OCI-LY1 (cell line): ENCODE measurements at regions not wholly inside any gene's neighbourhood (a gene's known extent, or its start where the extent isn't known, plus 50 kb on each side); places are given as distances from the start of the nearest gene placed in this dataset.

Experiments used
- H2AFZ ChIP-seq: fragments of 200-600 bp; sonication (generic), shearing (Covaris generic); 2 replicates; pipeline ENCODE4 v1.6.0; 2014; ENCODE audit warnings: antibody characterized with exemption, mild to moderate bottlenecking, low read length
- H3F3A ChIP-seq: fragments of 200-600 bp; sonication (generic), shearing (Covaris generic); 2 replicates; pipeline ENCODE4 v1.6.0; 2014; ENCODE audit warnings: mild to moderate bottlenecking, antibody characterized with exemption, low read length, moderate library complexity; ENCODE audit not compliant: insufficient read depth
- H3K27ac ChIP-seq: fragments of 200-600 bp; sonication (generic); 2 replicates; pipeline ENCODE4 v1.5.1; 2014; ENCODE audit warnings: low read length, mixed run types, mild to moderate bottlenecking, low read depth; ENCODE audit not compliant: poor library complexity, severe bottlenecking
- H3K27me3 ChIP-seq: fragments of 200-600 bp; sonication (generic); 2 replicates; pipeline ENCODE4 v1.6.0; 2014; ENCODE audit warnings: antibody characterized with exemption, mild to moderate bottlenecking, low read length, moderate library complexity; ENCODE audit not compliant: insufficient read depth
- H3K36me3 ChIP-seq: fragments of 200-600 bp; sonication (generic); 2 replicates; pipeline ENCODE4 v1.6.1; 2014; ENCODE audit warnings: mild to moderate bottlenecking, antibody characterized with exemption, low read length, moderate library complexity, mixed read lengths; ENCODE audit not compliant: insufficient read depth
- H3K4me1 ChIP-seq: fragments of 200-600 bp; sonication (generic); 2 replicates; pipeline ENCODE4 v1.5.1; 2014; ENCODE audit warnings: mild to moderate bottlenecking, low read length, moderate library complexity; ENCODE audit not compliant: insufficient read depth, severe bottlenecking
- H3K4me2 ChIP-seq: fragments of 200-600 bp; sonication (generic), shearing (Covaris generic); 2 replicates; pipeline ENCODE4 v1.6.1; 2014; ENCODE audit warnings: low read length
- H3K4me3 ChIP-seq: fragments of 200-600 bp; sonication (generic); 2 replicates; pipeline ENCODE4 v1.5.1; 2014; ENCODE audit warnings: low read length, low read depth, mild to moderate bottlenecking, mixed read lengths; ENCODE audit not compliant: poor library complexity, severe bottlenecking
- H3K79me2 ChIP-seq: fragments of 200-600 bp; shearing (Covaris generic); 2 replicates; pipeline ENCODE4 v1.6.1; 2016; ENCODE audit warnings: mixed run types, low read length, mixed read lengths; ENCODE audit not compliant: insufficient read depth
- H3K9ac ChIP-seq: fragments of 200-600 bp; sonication (generic), shearing (Covaris generic); 2 replicates; pipeline ENCODE4 v1.6.1; 2014; ENCODE audit warnings: mild to moderate bottlenecking, low read length, mixed read lengths
- H3K9me2 ChIP-seq: fragments of 200-600 bp; sonication (generic), shearing (Covaris generic); 2 replicates; pipeline ENCODE4 v1.6.1; 2014; ENCODE audit warnings: low read depth, mild to moderate bottlenecking, low read length, mixed read lengths
- H3K9me3 ChIP-seq: fragments of 200-600 bp; shearing (Covaris generic); 2 replicates; pipeline ENCODE4 v1.6.1; 2014; ENCODE audit warnings: low read length, mixed read lengths
- H4K20me1 ChIP-seq: fragments of 200-600 bp; sonication (generic), shearing (Covaris generic); 2 replicates; pipeline ENCODE4 v1.6.0; 2016; ENCODE audit warnings: mild to moderate bottlenecking, low read length; ENCODE audit not compliant: insufficient read depth
- CTCF ChIP-seq: fragments of 200-600 bp; sonication (generic), shearing (Covaris generic); IDR thresholded peaks from 2 replicates; pipeline ENCODE4 v1.5.1; 2017; ENCODE audit warnings: mild to moderate bottlenecking, antibody characterized with exemption, low read length, moderate library complexity, mixed read lengths
- EZH2 ChIP-seq: fragments of 200-600 bp; sonication (generic), shearing (Covaris generic); IDR thresholded peaks from 2 replicates; pipeline ENCODE4 v1.8.0; 2017; ENCODE audit warnings: borderline replicate concordance, mixed run types, mild to moderate bottlenecking, antibody characterized with exemption, low read length, moderate library complexity, mixed read lengths

DNA sequence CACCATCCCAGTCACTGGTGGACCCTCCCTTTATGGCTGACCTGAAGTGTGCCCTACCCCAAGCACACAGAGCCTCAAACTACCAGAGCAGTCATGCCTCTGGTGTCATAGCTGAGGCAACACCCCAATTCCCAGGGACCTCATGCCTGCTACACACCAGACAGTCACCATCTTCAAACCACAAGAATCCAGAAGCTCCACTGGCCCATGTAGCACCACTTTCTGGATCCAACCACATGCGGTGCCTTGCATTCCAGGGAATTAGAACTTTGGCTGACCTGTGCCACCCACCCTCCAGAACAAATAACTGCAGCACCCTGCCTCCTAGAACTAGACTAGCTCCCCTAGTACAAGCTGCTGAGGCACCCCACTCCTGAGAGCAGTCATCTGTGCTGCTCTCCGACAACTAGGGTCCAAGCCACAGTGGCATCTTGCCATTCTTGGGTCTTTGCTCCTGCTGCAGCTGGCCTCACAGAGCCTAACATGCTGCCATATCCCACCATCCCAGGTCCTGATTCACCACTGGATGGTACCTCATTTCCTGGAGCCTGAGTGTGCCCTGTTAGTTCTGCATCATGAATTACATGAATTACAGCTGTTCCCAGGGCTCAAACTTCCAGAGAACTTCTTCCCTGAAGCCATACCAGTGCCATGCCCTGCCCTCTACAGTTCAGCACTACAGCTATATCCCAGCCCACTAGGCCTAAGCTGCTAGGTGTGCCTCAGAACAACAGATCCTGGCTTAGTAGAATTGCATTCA lies 243.8 kb upstream of the CHST9 start:
- H3K27me3 ChIP-seq = no peaks in the 10 kb centered on the region
- no peaks in the 10 kb centered on the region for H3K79me2 ChIP-seq
- no peak overlapping the region for H3K27ac ChIP-seq
- TF ChIP-seq EZH2 = no peak
- no peak for TF ChIP-seq CTCF
- H3F3A ChIP-seq = no peaks in the 10 kb centered on the region
- H4K20me1 ChIP-seq = no peaks in the 10 kb centered on the region
- H3K36me3 ChIP-seq = no peaks in the 10 kb centered on the region
- H3K9me3 ChIP-seq = no peaks in the 10 kb centered on the region
- H2AFZ ChIP-seq = no peak overlapping the region
- H3K9ac ChIP-seq = no peak overlapping the region
- no peaks in the 10 kb centered on the region for H3K4me1 ChIP-seq
- no peaks in the 10 kb centered on the region for H3K9me2 ChIP-seq
- H3K4me3 ChIP-seq = no peak overlapping the region
- no peak overlapping the region for H3K4me2 ChIP-seq

DNA sequence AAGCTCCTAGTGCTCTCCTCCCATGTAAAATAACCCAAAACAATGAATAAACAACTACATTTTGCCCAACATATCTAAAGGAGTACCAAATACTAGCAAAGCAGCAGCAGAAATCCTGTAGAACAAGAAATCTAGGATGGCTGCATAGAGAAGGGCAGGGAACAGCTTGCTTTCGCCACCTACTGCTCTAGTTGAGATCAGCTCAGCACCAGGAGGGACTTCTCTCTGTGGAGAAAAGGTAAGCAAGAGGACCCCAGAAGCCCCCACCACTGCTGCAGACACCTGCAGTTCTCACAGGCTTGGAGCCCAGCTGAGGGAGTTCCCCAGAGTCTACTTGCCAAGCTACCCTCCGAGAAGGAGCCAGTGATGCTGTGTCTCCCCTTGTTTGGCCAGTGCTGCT lies 243.0 kb upstream of the CHST9 start:
- H3K4me1 ChIP-seq = no peaks in the 10 kb centered on the region

GRCh38 chr18:27423581-27423980 lies 238.5 kb upstream of the CHST9 start:
- Histone ChIP-seq H3K27ac (no peak overlapping the region), H3K9me2 (no peaks in the 10 kb centered on the region), H3K9ac (no peak overlapping the region), H3K4me1 (no peaks in the 10 kb centered on the region), H3K4me3 (no peak overlapping the region), H4K20me1 (no peaks in the 10 kb centered on the region), H3K9me3 (no peaks in the 10 kb centered on the region), H3K27me3 (no peaks in the 10 kb centered on the region), H3K36me3 (no peaks in the 10 kb centered on the region), H3F3A (no peaks in the 10 kb centered on the region), H2AFZ (no peak overlapping the region), H3K4me2 (no peak overlapping the region), H3K79me2 (no peaks in the 10 kb centered on the region)
- TF ChIP-seq EZH2 (no peak), CTCF (no peak)

More for the DNA sequence above, 243.0 kb upstream of the CHST9 start:
- no peaks in the 10 kb centered on the region for H3K27me3 ChIP-seq
- TF ChIP-seq CTCF (no peak), EZH2 (no peak)
- H4K20me1 ChIP-seq = no peaks in the 10 kb centered on the region
- H3F3A ChIP-seq = no peaks in the 10 kb centered on the region
- no peak overlapping the region for H3K9ac ChIP-seq
- H3K4me2 ChIP-seq = no peak overlapping the region
- H3K27ac ChIP-seq = no peak overlapping the region
- no peaks in the 10 kb centered on the region for H3K9me2 ChIP-seq
- no peak overlapping the region for H3K4me3 ChIP-seq
- no peaks in the 10 kb centered on the region for H3K36me3 ChIP-seq
- H3K9me3 ChIP-seq = no peaks in the 10 kb centered on the region
- H2AFZ ChIP-seq = no peak overlapping the region
- no peaks in the 10 kb centered on the region for H3K79me2 ChIP-seq
